H1 (cell line): ENCODE measurements at regions not wholly inside any gene's neighbourhood (a gene's known extent, or its start where the extent isn't known, plus 50 kb on each side); places are given as distances from the start of the nearest gene placed in this dataset.

ENCODE experiments used
- CTCF ChIA-PET: fragments of 300-600 bp; sonication (Branson Sonifier 250); formaldehyde crosslinking; loops from one replicate; lab custom pipeline; 2021; ENCODE audit not compliant: partially characterized antibody; lab: Charles Lee
- POLR2A ChIA-PET: fragments of 300-600 bp; sonication (Branson Sonifier 250); formaldehyde crosslinking; loops from one replicate; lab custom pipeline; 2021; ENCODE audit warnings: inconsistent platforms; ENCODE audit not compliant: partially characterized antibody; lab: Charles Lee
- DNase-seq, 2 experiments: peaks; one replicate each; pipeline versions ENCODE4 v3.0.0 to v3.0.0-alpha.2; 2010 to 2022; ENCODE audit warnings: low spot score in 2 of 2, low read depth in 1 of 2, mixed read lengths in 1 of 2
- FAIRE-seq: peaks from 2 replicates; lab custom pipeline; 2011; peaks lifted over from hg19 to GRCh38; lab: Jason Lieb, UNC
- H2AFZ ChIP-seq: 2 replicates; pipeline ENCODE4 v1.8.1; 2012; ENCODE audit warnings: low read length, inconsistent platforms
- H2AK5ac ChIP-seq: 2 replicates; pipeline ENCODE4 v1.6.1; 2013; ENCODE audit warnings: low read depth, low read length
- H2BK120ac ChIP-seq: replicated peaks from 2 replicates; pipeline ENCODE3; 2013; ENCODE audit warnings: low read depth, low read length, inconsistent platforms
- H2BK12ac ChIP-seq: 2 replicates; pipeline ENCODE4 v1.6.1; 2013; ENCODE audit warnings: low read depth, low read length
- H2BK15ac ChIP-seq: 2 replicates; pipeline ENCODE4 v1.6.1; 2013; ENCODE audit warnings: low read length
- H2BK20ac ChIP-seq: 2 replicates; pipeline ENCODE4 v1.6.1; 2013; ENCODE audit warnings: low read length
- H2BK5ac ChIP-seq: 2 replicates; pipeline ENCODE4 v1.6.1; 2013; ENCODE audit warnings: low read depth, low read length
- H3K14ac ChIP-seq: 2 replicates; pipeline ENCODE4 v1.6.1; 2013; ENCODE audit warnings: inconsistent platforms; ENCODE audit not compliant: insufficient read length
- H3K18ac ChIP-seq: 2 replicates; pipeline ENCODE4 v1.6.1; 2013; ENCODE audit warnings: low read length; ENCODE audit errors: extremely low read depth
- H3K23ac ChIP-seq: 2 replicates; pipeline ENCODE4 v1.6.1; 2013; ENCODE audit warnings: inconsistent platforms; ENCODE audit not compliant: insufficient read length
- H3K23me2 ChIP-seq: 2 replicates; pipeline ENCODE4 v1.6.1; 2013; ENCODE audit warnings: low read depth, low read length
- H3K27ac ChIP-seq: 2 replicates; pipeline ENCODE4 v1.6.1; 2011; ENCODE audit warnings: low read depth, low read length, inconsistent platforms
- H3K27me3 ChIP-seq, 4 experiments: replicated peaks in 1 of 4; 1 replicate in 1 of 4; 2 replicates in 3 of 4; pipeline versions ENCODE4 v1.6.1 to v1.8.1; 2011 to 2013; ENCODE audit warnings: low read length in 3 of 4, mild to moderate bottlenecking in 3 of 4, inconsistent platforms in 2 of 4, mixed read lengths in 2 of 4, moderate library complexity in 1 of 4; ENCODE audit not compliant: control insufficient read depth in 3 of 4, insufficient read depth in 3 of 4; ENCODE audit errors: extremely low read depth in 1 of 4
- H3K36me3 ChIP-seq, 4 experiments: 2 replicates each; pipeline versions ENCODE4 v1.6.1 to v1.8.1; 2011 to 2013; ENCODE audit warnings: mild to moderate bottlenecking in 4 of 4, low read length in 3 of 4, moderate library complexity in 2 of 4, control low read depth in 1 of 4, inconsistent platforms in 1 of 4; ENCODE audit not compliant: insufficient read depth in 4 of 4, control insufficient read depth in 2 of 4
- H3K4ac ChIP-seq: replicated peaks from 2 replicates; pipeline ENCODE3; 2013; ENCODE audit warnings: low read length, low read depth, mixed read lengths, inconsistent platforms; ENCODE audit not compliant: insufficient read length
- H3K4me1 ChIP-seq, 4 experiments: replicated peaks in 1 of 4; 1 replicate in 1 of 4; 2 replicates in 3 of 4; pipeline versions ENCODE4 v1.6.1 to v1.8.1; 2011 to 2013; ENCODE audit warnings: low read length in 3 of 4, inconsistent platforms in 2 of 4, mixed read lengths in 1 of 4; ENCODE audit not compliant: insufficient read depth in 4 of 4, control insufficient read depth in 3 of 4
- H3K4me2 ChIP-seq, 2 experiments: 2 replicates each; pipeline versions ENCODE4 v1.6.1 to v1.8.1; 2011 to 2013; ENCODE audit warnings: low read depth in 2 of 2, low read length in 2 of 2, control low read depth in 1 of 2, inconsistent platforms in 1 of 2, mild to moderate bottlenecking in 1 of 2; ENCODE audit not compliant: insufficient read depth in 1 of 2
- H3K4me3 ChIP-seq, 4 experiments: fragments of 200-600, 300-600 bp in 1 of 4; sonication (generic), shearing (Covaris generic), sonication (Bioruptor Twin) in 1 of 4; 2 replicates each; pipeline versions ENCODE4 v1.5.1 to v1.8.1; 2011 to 2016; ENCODE audit warnings: low read length in 4 of 4, low read depth in 3 of 4, control low read depth in 2 of 4, inconsistent platforms in 2 of 4, mild to moderate bottlenecking in 2 of 4, mixed read lengths in 1 of 4, moderate library complexity in 1 of 4; ENCODE audit not compliant: insufficient read depth in 2 of 4; ENCODE audit errors: extremely low read depth in 1 of 4
- H3K56ac ChIP-seq: replicated peaks from 2 replicates; pipeline ENCODE3; 2013; ENCODE audit warnings: low read depth, mild to moderate bottlenecking, mixed read lengths, low read length, inconsistent platforms; ENCODE audit not compliant: insufficient read length
- H3K79me1 ChIP-seq: 2 replicates; pipeline ENCODE4 v1.6.1; 2013; ENCODE audit warnings: low read depth, low read length, control low read depth
- H3K79me2 ChIP-seq, 2 experiments: 2 replicates each; pipeline versions ENCODE4 v1.6.1 to v1.8.1; 2012 to 2013; ENCODE audit warnings: low read length in 2 of 2, mild to moderate bottlenecking in 2 of 2, inconsistent platforms in 1 of 2; ENCODE audit not compliant: insufficient read depth in 2 of 2, control insufficient read depth in 1 of 2
- H3K9ac ChIP-seq, 4 experiments: replicated peaks in 1 of 4; 1 replicate in 1 of 4; 2 replicates in 3 of 4; pipeline versions ENCODE4 v1.6.1 to v1.8.1; 2011 to 2013; ENCODE audit warnings: low read depth in 3 of 4, low read length in 3 of 4, control low read depth in 2 of 4, mild to moderate bottlenecking in 2 of 4, moderate library complexity in 2 of 4, inconsistent platforms in 1 of 4; ENCODE audit errors: extremely low read depth in 1 of 4
- H3K9me3 ChIP-seq, 2 experiments: 2 replicates each; pipeline versions ENCODE4 v1.6.1 to v1.8.1; 2012 to 2013; ENCODE audit warnings: mild to moderate bottlenecking in 2 of 2, moderate library complexity in 2 of 2, control low read depth in 1 of 2, inconsistent platforms in 1 of 2, low read depth in 1 of 2, low read length in 1 of 2, mixed read lengths in 1 of 2; ENCODE audit not compliant: insufficient read depth in 2 of 2
- H4K20me1 ChIP-seq, 2 experiments: replicated peaks in 1 of 2; 2 replicates each; pipeline versions ENCODE3 to v1.8.1; 2011 to 2013; ENCODE audit warnings: inconsistent platforms in 2 of 2, low read length in 2 of 2, mild to moderate bottlenecking in 1 of 2; ENCODE audit not compliant: insufficient read depth in 2 of 2, control insufficient read depth in 1 of 2
- H4K5ac ChIP-seq: 2 replicates; pipeline ENCODE4 v1.6.1; 2013; ENCODE audit warnings: low read length, low read depth, mixed read lengths, inconsistent platforms; ENCODE audit not compliant: insufficient read length
- H4K8ac ChIP-seq: 2 replicates; pipeline ENCODE4 v1.8.0; 2013; ENCODE audit warnings: mild to moderate bottlenecking, moderate library complexity, low read length, inconsistent platforms; ENCODE audit not compliant: insufficient read depth; ENCODE audit errors: extremely low read depth
- H4K91ac ChIP-seq: replicated peaks from 2 replicates; pipeline ENCODE3; 2013; ENCODE audit warnings: low read length, mixed read lengths, inconsistent platforms; ENCODE audit not compliant: insufficient read length
- BCL11A ChIP-seq, 2 experiments: IDR thresholded peaks; one replicate each; pipeline ENCODE4 v1.6.1; 2011; ENCODE audit warnings: low read depth in 2 of 2, low read length in 2 of 2, mild to moderate bottlenecking in 2 of 2
- BRCA1 ChIP-seq: IDR thresholded peaks from 2 replicates; pipeline ENCODE4 v1.6.1; 2012; ENCODE audit warnings: low read depth, low read length, improper control_type of control experiment
- KDM1A ChIP-seq: fragments of 200-600, 300-600 bp; sonication (generic); IDR thresholded peaks from 2 replicates; pipeline ENCODE4 v1.7.1; 2016; ENCODE audit warnings: mild to moderate bottlenecking, low read length, borderline replicate concordance
- NANOG ChIP-seq: IDR thresholded peaks from 2 replicates; pipeline ENCODE4 v1.6.1; 2011; ENCODE audit warnings: low read length, low read depth, mild to moderate bottlenecking, inconsistent platforms; ENCODE audit not compliant: insufficient read depth, poor library complexity, severe bottlenecking
- POU5F1 ChIP-seq: IDR thresholded peaks from 2 replicates; pipeline ENCODE4 v1.6.1; 2011; ENCODE audit warnings: low read depth, mild to moderate bottlenecking, low read length, moderate library complexity
- RAD21 ChIP-seq, 2 experiments: IDR thresholded peaks in 1 of 2; conservative IDR thresholded peaks in 1 of 2; 2 replicates each; pipeline ENCODE4 v1.6.1; 2011; ENCODE audit warnings: low read depth in 2 of 2, low read length in 2 of 2, improper control_type of control experiment in 1 of 2, inconsistent platforms in 1 of 2, mild to moderate bottlenecking in 1 of 2, moderate library complexity in 1 of 2
- RBBP5 ChIP-seq: IDR thresholded peaks from 2 replicates; pipeline ENCODE4 v1.7.1; 2012; ENCODE audit warnings: low read depth, mild to moderate bottlenecking, inconsistent platforms, low read length, moderate library complexity, borderline replicate concordance
- RFX5 ChIP-seq: IDR thresholded peaks from 2 replicates; pipeline ENCODE4 v1.6.1; 2011; ENCODE audit warnings: low read depth, low read length, improper control_type of control experiment, borderline replicate concordance
- SIN3A ChIP-seq, 2 experiments: IDR thresholded peaks in 1 of 2; conservative IDR thresholded peaks in 1 of 2; 2 replicates each; pipeline ENCODE4 v1.6.1; 2011 to 2012; ENCODE audit warnings: low read length in 2 of 2, improper control_type of control experiment in 1 of 2, low read depth in 1 of 2, mild to moderate bottlenecking in 1 of 2
- SIX5 ChIP-seq: IDR thresholded peaks from 2 replicates; pipeline ENCODE4 v1.6.1; 2011; ENCODE audit warnings: mild to moderate bottlenecking, low read depth, low read length
- SRF ChIP-seq: IDR thresholded peaks from 2 replicates; pipeline ENCODE4 v1.6.1; 2011; ENCODE audit warnings: mild to moderate bottlenecking, low read depth, low read length, moderate library complexity
- SUZ12 ChIP-seq: fragments of 200-600 bp; sonication (generic); IDR thresholded peaks from 2 replicates; pipeline ENCODE4 v1.6.1; 2012; ENCODE audit warnings: mild to moderate bottlenecking, inconsistent platforms, low read length, moderate library complexity, mixed read lengths
- WGBS, 2 experiments: shearing (Covaris generic) in 1 of 2; methylation state at CpG; one replicate each; pipeline versions ENCODE4 v1.1.6 to v1.1.7; 2013 to 2015; ENCODE audit warnings: low lambda C conversion rate in 2 of 2, mixed read lengths in 2 of 2, inconsistent platforms in 1 of 2, low coverage in 1 of 2, missing lambda C conversion rate in 1 of 2; ENCODE audit not compliant: insufficient replicate concordance in 2 of 2, insufficient coverage in 1 of 2, insufficient read length in 1 of 2; ENCODE audit errors: extremely low coverage in 1 of 2, missing lambda C conversion rate in 1 of 2; 5-methylcytosine and 5-hydroxymethylcytosine counted together
- TF ChIP-seq, protein P1 (sequence below): IDR thresholded peaks from 2 replicates; pipeline ENCODE4 v1.6.1; 2012; ENCODE audit warnings: low read length, inconsistent platforms

DNA sequence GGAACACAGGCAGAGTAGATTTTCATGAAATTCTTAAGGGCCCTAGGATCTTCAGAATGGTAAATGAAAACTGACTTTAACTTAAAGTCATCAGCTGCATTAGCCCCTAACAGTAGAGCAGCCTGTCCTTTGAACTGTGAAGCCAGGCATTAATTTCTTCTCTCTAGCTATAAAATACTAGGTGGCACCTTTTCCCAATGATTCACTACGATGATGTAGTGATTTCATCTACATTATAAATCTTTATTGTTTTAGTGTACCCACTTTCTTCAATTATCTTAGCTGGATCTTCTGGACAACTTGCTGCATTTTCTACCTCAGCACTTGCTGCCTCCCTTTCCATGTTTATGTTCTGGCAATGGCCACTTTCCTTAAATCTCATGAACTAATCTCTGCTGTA lies 290.5 kb downstream of the NOL4 start:
- H4K5ac ChIP-seq: no peak overlapping the region
- FAIRE-seq (no peak), DNase-seq (no peak)
- no peak overlapping the region for H3K9ac ChIP-seq
- no peak overlapping the region for H3K23ac ChIP-seq
- no peak overlapping the region for H2AFZ ChIP-seq
- H3K79me2 ChIP-seq: no peaks in the 10 kb centered on the region
- no peak overlapping the region for H4K8ac ChIP-seq
- no peaks in the 10 kb centered on the region for H3K79me1 ChIP-seq
- no peak overlapping the region for H2BK12ac ChIP-seq
- H3K4me3 ChIP-seq: no peak overlapping the region
- no peak overlapping the region for H3K4me2 ChIP-seq
- 100% methylated on average over 1 of the region's 1 CpG; no CpG with 5 or more reads in 1 of the 2 experiments for WGBS, 2 experiments
- no peaks in the 10 kb centered on the region for H3K27me3 ChIP-seq
- no peak overlapping the region for H2AK5ac ChIP-seq
- no peak overlapping the region for H3K18ac ChIP-seq
- no peak overlapping the region for H2BK120ac ChIP-seq
- H3K14ac ChIP-seq: no peak overlapping the region
- no peaks in the 10 kb centered on the region for H3K4me1 ChIP-seq
- no peaks in the 10 kb centered on the region for H3K23me2 ChIP-seq
- no peak overlapping the region for H3K56ac ChIP-seq
- CTCF ChIA-PET: interaction anchor here (0.8 to 1.6 kb wide), 3 partner anchors 16 to 189 kb away, joined by 3 to 4 read pairs (median 3); no protein-coding TSS in a partner anchor
- H4K91ac ChIP-seq: no peak overlapping the region
- no peak overlapping the region for H3K4ac ChIP-seq
- H2BK20ac ChIP-seq: no peak overlapping the region
- H3K27ac ChIP-seq: no peak overlapping the region
- POLR2A ChIA-PET: no interaction called here
- no peaks in the 10 kb centered on the region for H4K20me1 ChIP-seq
- no peaks in the 10 kb centered on the region for H3K36me3 ChIP-seq
- H3K9me3 ChIP-seq: no peaks in the 10 kb centered on the region
- no peak overlapping the region for H2BK5ac ChIP-seq
- no peak overlapping the region for H2BK15ac ChIP-seq
- TF ChIP-seq RAD21 (IDR thresholded peaks at IDR 0.05 in 1 of 2, conservative IDR thresholded peaks at IDR 0.05 in 1 of 2; ENCODE audit: low read depth in 2 of 2, low read length in 2 of 2): no peak
- no peak for TF ChIP-seq KDM1A
- no peak for TF ChIP-seq POU5F1
- TF ChIP-seq SRF: no peak
- no peak for TF ChIP-seq SUZ12
- TF ChIP-seq BRCA1: no peak
- no peak for TF ChIP-seq BCL11A (IDR thresholded peaks at IDR 0.05; ENCODE audit: low read depth in 2 of 2, low read length in 2 of 2)
- TF ChIP-seq RBBP5: no peak
- no peak for TF ChIP-seq SIN3A (conservative IDR thresholded peaks at IDR 0.05 in 1 of 2, IDR thresholded peaks at IDR 0.05 in 1 of 2; ENCODE audit: low read depth in 1 of 2, low read length in 2 of 2)
- no peak for TF ChIP-seq NANOG
- TF ChIP-seq RFX5: no peak
- TF ChIP-seq SIX5: no peak
- TF ChIP-seq, protein P1, sequence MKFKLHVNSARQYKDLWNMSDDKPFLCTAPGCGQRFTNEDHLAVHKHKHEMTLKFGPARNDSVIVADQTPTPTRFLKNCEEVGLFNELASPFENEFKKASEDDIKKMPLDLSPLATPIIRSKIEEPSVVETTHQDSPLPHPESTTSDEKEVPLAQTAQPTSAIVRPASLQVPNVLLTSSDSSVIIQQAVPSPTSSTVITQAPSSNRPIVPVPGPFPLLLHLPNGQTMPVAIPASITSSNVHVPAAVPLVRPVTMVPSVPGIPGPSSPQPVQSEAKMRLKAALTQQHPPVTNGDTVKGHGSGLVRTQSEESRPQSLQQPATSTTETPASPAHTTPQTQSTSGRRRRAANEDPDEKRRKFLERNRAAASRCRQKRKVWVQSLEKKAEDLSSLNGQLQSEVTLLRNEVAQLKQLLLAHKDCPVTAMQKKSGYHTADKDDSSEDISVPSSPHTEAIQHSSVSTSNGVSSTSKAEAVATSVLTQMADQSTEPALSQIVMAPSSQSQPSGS: no peak
